HG03469 (cell line): ENCODE measurements at regions not wholly inside any gene's neighbourhood (a gene's known extent, or its start where the extent isn't known, plus 50 kb on each side); places are given as distances from the start of the nearest gene placed in this dataset.
"Not testable (repeated sequence)": the region's sequence is repeated elsewhere in the genome, so short reads cannot be mapped to it uniquely, and the experiment has no call there.

Source experiments
- ATAC-seq: cut with Tn5 transposase; IDR thresholded peaks from one replicate; pipeline ENCODE4 v1.9.1; 2021; ENCODE audit warnings: mild to moderate bottlenecking, moderate library complexity, moderate number of reproducible peaks; ENCODE audit not compliant: unreplicated experiment

GRCh38 chr6:12474167-12475140 is 184.3 kb downstream of the EDN1 start:
- ATAC-seq: no peak

GRCh38 chr6:12476484-12476883 is 186.3 kb downstream of the EDN1 start:
- no peak for ATAC-seq

GRCh38 chr6:12477616-12478015 is 187.5 kb downstream of the EDN1 start:
- ATAC-seq: no peak

GRCh38 chr6:12478921-12479320 is 188.8 kb downstream of the EDN1 start:
- no peak for ATAC-seq

GRCh38 chr6:12479451-12479850 is 189.3 kb downstream of the EDN1 start:
- no peak for ATAC-seq

GRCh38 chr6:12479881-12480280 is 189.7 kb downstream of the EDN1 start:
- ATAC-seq: no peak

GRCh38 chr6:12480379-12480778 is 190.2 kb downstream of the EDN1 start:
- no peak for ATAC-seq

- no peak for ATAC-seq
Observed at GRCh38 chr6:12481292-12481691, 191.1 kb downstream of the EDN1 start.

GRCh38 chr6:12481850-12482249 is 191.7 kb downstream of the EDN1 start:
- ATAC-seq: no peak

GRCh38 chr6:12482386-12483375 is 192.5 kb downstream of the EDN1 start:
- ATAC-seq: no peak

- ATAC-seq: no peak
Observed at GRCh38 chr6:12483712-12484111, 193.6 kb downstream of the EDN1 start.

- no peak for ATAC-seq
Observed at GRCh38 chr6:12484519-12484918, 194.4 kb downstream of the EDN1 start.

GRCh38 chr6:12485226-12485764 is 195.1 kb downstream of the EDN1 start:
- no peak for ATAC-seq

GRCh38 chr6:12485837-12486236 is 195.7 kb downstream of the EDN1 start:
- ATAC-seq: no peak

GRCh38 chr6:12490351-12490903 is 200.3 kb downstream of the EDN1 start:
- ATAC-seq: no peak

- ATAC-seq: no peak
Observed at GRCh38 chr6:12490904-12491571, 200.9 kb downstream of the EDN1 start.

GRCh38 chr6:12492929-12493328 is 202.8 kb downstream of the EDN1 start:
- ATAC-seq: not testable (repeated sequence)

GRCh38 chr6:12493446-12493845 is 203.3 kb downstream of the EDN1 start:
- ATAC-seq: no peak

GRCh38 chr6:12494161-12494560 is 204.0 kb downstream of the EDN1 start:
- no peak for ATAC-seq

GRCh38 chr6:12501990-12502389 is 211.8 kb downstream of the EDN1 start:
- ATAC-seq: no peak
